Naive thymus-derived CD4-positive, alpha-beta T cell (primary cell): ENCODE measurements at regions not wholly inside any gene's neighbourhood (a gene's known extent, or its start where the extent isn't known, plus 50 kb on each side); places are given as distances from the start of the nearest gene placed in this dataset.

Experiments used
- ATAC-seq: fragments of 150-1000 bp; cut with Tn5 transposase; 2 replicates; pipeline ENCODE4 v1.10.0; 2021; ENCODE audit warnings: mild to moderate bottlenecking, moderate library complexity
- CTCF ChIA-PET: fragments of 350-600 bp; sonication (Branson Sonifier 250); formaldehyde crosslinking; loops from one replicate; lab custom pipeline; 2021; ENCODE audit warnings: antibody characterized with exemption; lab: Charles Lee
- POLR2A ChIA-PET: fragments of 350-600 bp; sonication (Branson Sonifier 250); formaldehyde crosslinking; loops from one replicate; lab custom pipeline; 2021; ENCODE audit warnings: antibody characterized with exemption, inconsistent platforms; lab: Charles Lee
- DNase-seq, 9 donors: peaks; one replicate each; pipeline versions ENCODE4 v3.0.0 to v3.0.0-alpha.2; 2020 to 2022; ENCODE audit warnings: mixed read lengths in 1 of 9
- H3K27ac ChIP-seq: one replicate; pipeline ENCODE4 v1.7.0; 2013; ENCODE audit warnings: mild to moderate bottlenecking, low read depth, low read length, moderate library complexity
- H3K27me3 ChIP-seq, 2 donors: one replicate each; pipeline ENCODE4 v1.7.0; 2013; ENCODE audit warnings: low read length in 2 of 2, mild to moderate bottlenecking in 2 of 2, moderate library complexity in 2 of 2; ENCODE audit not compliant: control insufficient read depth in 2 of 2, insufficient read depth in 2 of 2
- H3K36me3 ChIP-seq, 3 experiments: 1 replicate in 2 of 3; 2 replicates in 1 of 3; pipeline ENCODE4 v1.7.0; 2013; ENCODE audit warnings: low read length in 3 of 3, mild to moderate bottlenecking in 3 of 3, moderate library complexity in 1 of 3; ENCODE audit not compliant: insufficient read depth in 3 of 3, control insufficient read depth in 2 of 3
- H3K4me1 ChIP-seq, 2 donors: one replicate each; pipeline ENCODE4 v1.7.0; 2013; ENCODE audit warnings: low read length in 2 of 2, mild to moderate bottlenecking in 2 of 2, moderate library complexity in 1 of 2; ENCODE audit not compliant: control insufficient read depth in 2 of 2, insufficient read depth in 2 of 2
- H3K4me3 ChIP-seq: 2 replicates; pipeline ENCODE4 v1.7.0; 2013; ENCODE audit warnings: mild to moderate bottlenecking, low read length
- H3K9me3 ChIP-seq, 3 experiments: 1 replicate in 2 of 3; 2 replicates in 1 of 3; pipeline ENCODE4 v1.7.0; 2013; ENCODE audit warnings: low read length in 3 of 3; ENCODE audit not compliant: control insufficient read depth in 2 of 3
- H3K27ac Mint-ChIP-seq, 9 donors: one replicate each; pipeline ENCODE4 v1.8.0; 2020 to 2022; ENCODE audit warnings: mixed read lengths in 9 of 9, mild to moderate bottlenecking in 8 of 9, moderate library complexity in 5 of 9, inconsistent platforms in 2 of 9
- H3K27me3 Mint-ChIP-seq, 5 donors: one replicate each; pipeline ENCODE4 v1.8.0; 2021 to 2022; ENCODE audit warnings: mixed read lengths in 5 of 5, mild to moderate bottlenecking in 1 of 5
- H3K36me3 Mint-ChIP-seq, 5 donors: one replicate each; pipeline ENCODE4 v1.8.0; 2020 to 2022; ENCODE audit warnings: mixed read lengths in 5 of 5, mild to moderate bottlenecking in 3 of 5, inconsistent platforms in 1 of 5
- H3K4me1 Mint-ChIP-seq, 7 donors: one replicate each; pipeline ENCODE4 v1.8.0; 2020 to 2022; ENCODE audit warnings: mixed read lengths in 7 of 7, mild to moderate bottlenecking in 3 of 7, inconsistent platforms in 1 of 7
- H3K4me3 Mint-ChIP-seq, 10 donors: one replicate each; pipeline ENCODE4 v1.8.0; 2020 to 2022; ENCODE audit warnings: mild to moderate bottlenecking in 10 of 10, mixed read lengths in 10 of 10, moderate library complexity in 6 of 10, inconsistent platforms in 2 of 10
- H3K9me3 Mint-ChIP-seq, 11 donors: one replicate each; pipeline ENCODE4 v1.8.0; 2020 to 2022; ENCODE audit warnings: mixed read lengths in 11 of 11, mild to moderate bottlenecking in 4 of 11, inconsistent platforms in 1 of 11, moderate library complexity in 1 of 11
- intact Hi-C, 2 donors: fragments of 100-400 bp; cut with micrococcal nuclease; formaldehyde crosslinking; loops; one replicate each; pipeline ENCODE4 v1.15.1; 2023

- Histone ChIP-seq H3K27me3 (no peaks in the 10 kb centered on the region), H3K27ac (no peak overlapping the region), H3K4me1 (no peaks in the 10 kb centered on the region), H3K36me3 (no peaks in the 10 kb centered on the region), H3K4me3 (no peak overlapping the region), H3K9me3 (no peaks in the 10 kb centered on the region)
- Mint-ChIP-seq H3K4me1 (no peaks in the 10 kb centered on the region), H3K27me3 (peaks cover 0 to 4% (median 0%) of the 10 kb centered on the region in 5 donors), H3K9me3 (peaks cover 0 to 2% (median 0%) of the 10 kb centered on the region in 11 donors), H3K27ac (no peak overlapping the region), H3K4me3 (no peak overlapping the region), H3K36me3 (no peaks in the 10 kb centered on the region)
- peak; percentile 85 for ATAC-seq
- no peak for DNase-seq
- intact Hi-C loops, result no loop called here
- CTCF ChIA-PET, result no interaction called here
- POLR2A ChIA-PET, result no interaction called here
These were observed 106.9 kb upstream of the CPM start for GRCh38 chr12:69039911-69040310.

GRCh38 chr12:69042557-69042956 lies 109.6 kb upstream of the CPM start:
- Mint-ChIP-seq H3K36me3 (no peaks in the 10 kb centered on the region), H3K4me3 (no peak overlapping the region), H3K27me3 (peaks cover 0 to 12% (median 6%) of the 10 kb centered on the region in 5 donors), H3K9me3 (peaks cover 0 to 2% (median 0%) of the 10 kb centered on the region in 11 donors), H3K27ac (no peak overlapping the region), H3K4me1 (no peaks in the 10 kb centered on the region)
- intact Hi-C loops, result no loop called here
- Histone ChIP-seq H3K27ac (no peak overlapping the region), H3K9me3 (no peaks in the 10 kb centered on the region), H3K4me1 (no peaks in the 10 kb centered on the region), H3K27me3 (no peaks in the 10 kb centered on the region), H3K4me3 (no peak overlapping the region), H3K36me3 (no peaks in the 10 kb centered on the region)
- ChIA-PET POLR2A (no interaction called here), CTCF (no interaction called here)
- no peak for ATAC-seq
- DNase-seq, result no peak

GRCh38 chr12:69042970-69043369 lies 110.0 kb upstream of the CPM start:
- CTCF ChIA-PET, result no interaction called here
- intact Hi-C loops, result no loop called here
- Mint-ChIP-seq H3K4me1 (no peaks in the 10 kb centered on the region), H3K27me3 (peaks cover 0 to 13% (median 6%) of the 10 kb centered on the region in 5 donors), H3K27ac (no peak overlapping the region), H3K4me3 (no peak overlapping the region), H3K9me3 (peaks cover 0 to 2% (median 0%) of the 10 kb centered on the region in 11 donors), H3K36me3 (no peaks in the 10 kb centered on the region)
- DNase-seq, result no peak
- ATAC-seq, result no peak
- H3K9me3 ChIP-seq, result no peaks in the 10 kb centered on the region
- no peaks in the 10 kb centered on the region for H3K36me3 ChIP-seq
- H3K4me3 ChIP-seq, result no peak overlapping the region
- POLR2A ChIA-PET, result no interaction called here
- H3K27ac ChIP-seq, result no peak overlapping the region
- no peaks in the 10 kb centered on the region for H3K27me3 ChIP-seq
- H3K4me1 ChIP-seq, result no peaks in the 10 kb centered on the region

- ATAC-seq (no peak), DNase-seq (no peak)
- Histone ChIP-seq H3K4me3 (no peak overlapping the region), H3K9me3 (no peaks in the 10 kb centered on the region), H3K4me1 (no peaks in the 10 kb centered on the region), H3K27ac (no peak overlapping the region), H3K27me3 (no peaks in the 10 kb centered on the region), H3K36me3 (no peaks in the 10 kb centered on the region)
- POLR2A ChIA-PET, result no interaction called here
- H3K27ac Mint-ChIP-seq, result no peak overlapping the region
- no peak overlapping the region for H3K4me3 Mint-ChIP-seq
- intact Hi-C loops, result no loop called here
- peaks cover 0 to 6% (median 0%) of the 10 kb centered on the region in 11 donors for H3K9me3 Mint-ChIP-seq
- H3K27me3 Mint-ChIP-seq, result peaks cover 0 to 23% (median 6%) of the 10 kb centered on the region in 5 donors
- CTCF ChIA-PET, result no interaction called here
- H3K4me1 Mint-ChIP-seq, result no peaks in the 10 kb centered on the region
- no peaks in the 10 kb centered on the region for H3K36me3 Mint-ChIP-seq
These were observed 111.9 kb upstream of the CPM start for GRCh38 chr12:69044887-69045286.

GRCh38 chr12:69045430-69045829 lies 112.5 kb upstream of the CPM start:
- no peak overlapping the region for H3K4me3 ChIP-seq
- POLR2A ChIA-PET, result no interaction called here
- no peaks in the 10 kb centered on the region for H3K4me1 ChIP-seq
- Mint-ChIP-seq H3K36me3 (no peaks in the 10 kb centered on the region), H3K4me1 (no peaks in the 10 kb centered on the region), H3K4me3 (no peak overlapping the region), H3K9me3 (peaks cover 0 to 6% (median 0%) of the 10 kb centered on the region in 11 donors), H3K27me3 (peaks cover 0 to 22% (median 6%) of the 10 kb centered on the region in 5 donors), H3K27ac (no peak overlapping the region)
- no peak overlapping the region for H3K27ac ChIP-seq
- CTCF ChIA-PET, result no interaction called here
- DNase-seq (no peak), ATAC-seq (no peak)
- H3K27me3 ChIP-seq, result no peaks in the 10 kb centered on the region
- H3K36me3 ChIP-seq, result no peaks in the 10 kb centered on the region
- no peaks in the 10 kb centered on the region for H3K9me3 ChIP-seq
- intact Hi-C loops, result no loop called here

- H3K4me3 ChIP-seq, result no peak overlapping the region
- ChIA-PET POLR2A (no interaction called here), CTCF (no interaction called here)
- Mint-ChIP-seq H3K27ac (no peak overlapping the region), H3K4me3 (no peak overlapping the region), H3K27me3 (peaks cover 0 to 28% (median 7%) of the 10 kb centered on the region in 5 donors), H3K36me3 (no peaks in the 10 kb centered on the region), H3K4me1 (no peaks in the 10 kb centered on the region), H3K9me3 (peaks cover 0 to 6% (median 0%) of the 10 kb centered on the region in 11 donors)
- no peak overlapping the region for H3K27ac ChIP-seq
- H3K4me1 ChIP-seq, result no peaks in the 10 kb centered on the region
- intact Hi-C loops, result no loop called here
- H3K36me3 ChIP-seq, result no peaks in the 10 kb centered on the region
- DNase-seq, result no peak
- H3K9me3 ChIP-seq, result no peaks in the 10 kb centered on the region
- no peaks in the 10 kb centered on the region for H3K27me3 ChIP-seq
- ATAC-seq, result no peak
These were observed 113.4 kb upstream of the CPM start for GRCh38 chr12:69046363-69046762.

GRCh38 chr12:69046920-69047319 lies 113.9 kb upstream of the CPM start:
- H3K4me3 Mint-ChIP-seq, result no peak overlapping the region
- H3K36me3 Mint-ChIP-seq, result no peaks in the 10 kb centered on the region
- no peaks in the 10 kb centered on the region for H3K4me1 ChIP-seq
- DNase-seq (no peak), ATAC-seq (no peak)
- intact Hi-C loops, result no loop called here
- H3K9me3 Mint-ChIP-seq, result peaks cover 0 to 6% (median 0%) of the 10 kb centered on the region in 11 donors
- no peaks in the 10 kb centered on the region for H3K36me3 ChIP-seq
- H3K27me3 ChIP-seq, result no peaks in the 10 kb centered on the region
- ChIA-PET POLR2A (no interaction called here), CTCF (no interaction called here)
- H3K27ac ChIP-seq, result no peak overlapping the region
- H3K27me3 Mint-ChIP-seq, result peaks cover 0 to 31% (median 10%) of the 10 kb centered on the region in 5 donors
- no peak overlapping the region for H3K27ac Mint-ChIP-seq
- no peaks in the 10 kb centered on the region for H3K9me3 ChIP-seq
- no peak overlapping the region for H3K4me3 ChIP-seq
- H3K4me1 Mint-ChIP-seq, result no peaks in the 10 kb centered on the region
